Left ventricle myocardium superior (tissue), 1 donor: ENCODE measurements at regions not wholly inside any gene's neighbourhood (a gene's known extent, or its start where the extent isn't known, plus 50 kb on each side); places are given as distances from the start of the nearest gene placed in this dataset.
"Not testable (repeated sequence)": the region's sequence is repeated elsewhere in the genome, so short reads cannot be mapped to it uniquely, and the experiment has no call there.

Source experiments
- ATAC-seq: fragments of 200-7000 bp; cut with Tn5 transposase; one replicate; pipeline ENCODE4 v1.9.1; 2020; ENCODE audit warnings: mild to moderate bottlenecking, moderate library complexity
- DNase-seq: peaks from one replicate; pipeline ENCODE4 v3.0.0-alpha.2; 2020
- intact Hi-C: fragments of 100-400 bp; cut with micrococcal nuclease; formaldehyde crosslinking; loops from one replicate; pipeline ENCODE4 v1.11.0; 2022
- donor health status: DM: no; HTN: yes; CAD: no; lungs with severe emphysema.

GRCh38 chr2:64888591-64889309 is 100.4 kb upstream of the SLC1A4 start:
- intact Hi-C loops: no loop called here
- ATAC-seq (no peak), DNase-seq (no peak)

GRCh38 chr2:64889803-64890202 is 99.4 kb upstream of the SLC1A4 start:
- intact Hi-C loops: no loop called here
- no peak for DNase-seq
- no peak for ATAC-seq

GRCh38 chr2:64896572-64896971 is 92.6 kb upstream of the SLC1A4 start:
- DNase-seq, intact Hi-C loops, ATAC-seq: not testable (repeated sequence)

GRCh38 chr2:64899081-64899865 is 89.9 kb upstream of the SLC1A4 start:
- intact Hi-C loops: no loop called here
- no peak for ATAC-seq
- DNase-seq: no peak

GRCh38 chr2:64899876-64900275 is 89.3 kb upstream of the SLC1A4 start:
- DNase-seq, ATAC-seq, intact Hi-C loops: not testable (repeated sequence)

- intact Hi-C loops: no loop called here
- ATAC-seq: peak; percentile 35
- DNase-seq: no peak
These were observed 84.5 kb upstream of the SLC1A4 start for GRCh38 chr2:64904413-64905329.

GRCh38 chr2:64905338-64906024 is 83.7 kb upstream of the SLC1A4 start:
- intact Hi-C loops: no loop called here
- ATAC-seq: no peak
- no peak for DNase-seq

- ATAC-seq: no peak
- intact Hi-C loops: no loop called here
- DNase-seq: no peak
These were observed 82.2 kb upstream of the SLC1A4 start for GRCh38 chr2:64906853-64907536.

GRCh38 chr2:64908406-64908805 is 80.8 kb upstream of the SLC1A4 start:
- intact Hi-C loops: no loop called here
- ATAC-seq (no peak), DNase-seq (no peak)

GRCh38 chr2:64910523-64910922 is 78.7 kb upstream of the SLC1A4 start:
- DNase-seq (no peak), ATAC-seq (no peak)
- intact Hi-C loops: loop anchor here (10.0 kb wide), 2 partner anchors 274 to 664 kb away; no protein-coding TSS in a partner anchor

GRCh38 chr2:64910972-64911433 is 78.2 kb upstream of the SLC1A4 start:
- ATAC-seq: peak; percentile 31
- DNase-seq: no peak
- intact Hi-C loops: loop anchor here (10.0 kb wide), 2 partner anchors 274 to 664 kb away; no protein-coding TSS in a partner anchor

GRCh38 chr2:64913357-64913869 is 75.8 kb upstream of the SLC1A4 start:
- DNase-seq (no peak), ATAC-seq (no peak)
- intact Hi-C loops: loop anchor here (10.0 kb wide), 2 partner anchors 271 to 661 kb away; no protein-coding TSS in a partner anchor

- intact Hi-C loops: loop anchor here (10.0 kb wide), 2 partner anchors 271 to 661 kb away; no protein-coding TSS in a partner anchor
These were observed 75.0 kb upstream of the SLC1A4 start for GRCh38 chr2:64914247-64914646.

GRCh38 chr2:64914735-64915509 is 74.3 kb upstream of the SLC1A4 start:
- intact Hi-C loops: loop anchor here (10.0 kb wide), 2 partner anchors 270 to 660 kb away; no protein-coding TSS in a partner anchor
- peak; percentile 61 for ATAC-seq
- peak; percentile 58 for DNase-seq

More at GRCh38 chr2:64914247-64914646, 75.0 kb upstream of the SLC1A4 start:
- ATAC-seq (no peak), DNase-seq (no peak)

GRCh38 chr2:64915510-64915900 is 73.7 kb upstream of the SLC1A4 start:
- intact Hi-C loops: loop anchor here (10.0 kb wide), 2 partner anchors 269 to 659 kb away; no protein-coding TSS in a partner anchor
- ATAC-seq (no peak), DNase-seq (no peak)

GRCh38 chr2:64918220-64918886 is 70.8 kb upstream of the SLC1A4 start:
- intact Hi-C loops: loop anchor here (2.0 to 10.0 kb wide), 3 partner anchors 126 to 656 kb away; no protein-coding TSS in a partner anchor
- DNase-seq (no peak), ATAC-seq (no peak)
